ENCODE measurements at regions not wholly inside any gene's neighbourhood (a gene's known extent, or its start where the extent isn't known, plus 50 kb on each side); places are given as distances from the start of the nearest gene placed in this dataset.
"Not testable (repeated sequence)": the region's sequence is repeated elsewhere in the genome, so short reads cannot be mapped to it uniquely, and the experiment has no call there.

DNA sequence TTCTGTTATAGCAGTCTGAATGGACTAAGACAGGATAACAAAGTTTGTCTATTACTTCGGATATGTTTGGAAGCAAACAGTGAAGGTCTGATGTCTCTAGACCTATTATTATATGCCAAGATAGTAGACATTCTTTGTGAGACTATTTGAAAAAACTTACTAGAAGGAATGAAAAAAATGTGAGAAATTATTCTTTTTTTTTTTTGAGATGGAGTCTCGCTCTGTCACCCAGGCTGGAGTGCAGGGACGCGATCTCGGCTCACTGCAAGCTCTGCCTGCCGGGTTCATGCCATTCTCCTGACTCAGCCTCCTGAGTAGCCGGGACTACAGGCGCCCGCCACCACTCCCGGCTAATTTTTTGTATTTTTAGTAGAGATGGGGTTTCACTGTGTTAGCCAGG, 690.7 kb upstream of the SLC35B3 start:
- DNase-seq (ENCODE audit: low read depth): not testable (repeated sequence)

DNA sequence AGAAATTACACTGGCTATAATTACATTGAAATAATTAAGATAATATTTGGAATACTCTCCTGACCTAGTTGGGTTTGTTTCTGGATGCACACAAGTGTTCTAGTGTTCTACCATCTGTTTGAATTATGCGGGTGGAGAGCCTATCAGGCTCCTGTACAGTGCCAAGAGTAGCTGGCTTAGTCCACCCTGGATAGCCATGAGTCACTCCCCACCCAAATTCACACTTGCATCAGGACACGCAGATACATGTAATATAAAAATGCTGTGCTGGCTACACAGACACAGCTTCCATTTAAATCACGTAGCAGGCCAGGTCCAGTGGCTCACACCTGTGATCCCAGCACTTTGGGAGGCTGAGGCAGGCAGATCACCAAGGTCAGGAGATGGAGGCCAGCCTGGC, 686.2 kb upstream of the SLC35B3 start:
- no peak for DNase-seq (ENCODE audit: low read depth)

DNA sequence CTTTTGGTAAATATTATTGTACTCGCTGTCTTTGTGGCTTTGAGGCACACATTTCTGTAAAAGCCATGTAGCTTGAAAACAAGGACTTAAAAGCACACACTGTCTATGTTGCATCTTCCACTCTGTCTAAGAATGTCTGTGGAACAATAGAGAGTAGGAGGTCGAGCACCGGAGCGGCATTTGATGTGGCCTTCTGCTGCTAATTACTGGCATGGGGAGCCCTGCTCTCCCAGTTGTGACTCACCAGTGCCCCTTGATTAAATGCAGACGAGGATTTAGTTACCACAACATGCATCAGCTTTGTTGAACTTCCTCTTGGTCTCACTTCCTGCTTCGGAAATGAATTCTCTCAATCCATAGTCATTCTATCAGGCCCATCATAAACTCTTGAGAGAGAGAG, 680.7 kb upstream of the SLC35B3 start:
- no peak for DNase-seq (ENCODE audit: low read depth)

DNA sequence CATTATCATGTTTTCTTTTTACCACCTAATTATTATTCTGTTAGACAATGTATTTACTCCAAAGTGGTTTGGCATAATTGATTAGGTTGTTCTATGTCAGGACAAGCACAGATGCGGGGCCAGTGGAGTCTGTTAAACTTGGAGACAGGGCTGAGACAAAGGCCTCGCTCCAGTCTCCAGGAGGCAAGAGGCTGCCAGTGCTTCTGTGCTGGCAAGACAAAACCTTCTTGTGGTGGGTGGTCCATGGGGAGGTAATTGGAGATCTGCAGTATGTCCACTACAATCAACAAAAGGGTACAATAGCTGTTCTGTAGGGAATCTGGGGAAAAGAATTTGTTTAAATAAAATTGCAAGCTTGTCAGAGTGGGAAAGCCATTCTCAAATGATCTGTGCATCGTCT, 677.2 kb upstream of the SLC35B3 start:
- DNase-seq (ENCODE audit: low read depth): no peak

DNA sequence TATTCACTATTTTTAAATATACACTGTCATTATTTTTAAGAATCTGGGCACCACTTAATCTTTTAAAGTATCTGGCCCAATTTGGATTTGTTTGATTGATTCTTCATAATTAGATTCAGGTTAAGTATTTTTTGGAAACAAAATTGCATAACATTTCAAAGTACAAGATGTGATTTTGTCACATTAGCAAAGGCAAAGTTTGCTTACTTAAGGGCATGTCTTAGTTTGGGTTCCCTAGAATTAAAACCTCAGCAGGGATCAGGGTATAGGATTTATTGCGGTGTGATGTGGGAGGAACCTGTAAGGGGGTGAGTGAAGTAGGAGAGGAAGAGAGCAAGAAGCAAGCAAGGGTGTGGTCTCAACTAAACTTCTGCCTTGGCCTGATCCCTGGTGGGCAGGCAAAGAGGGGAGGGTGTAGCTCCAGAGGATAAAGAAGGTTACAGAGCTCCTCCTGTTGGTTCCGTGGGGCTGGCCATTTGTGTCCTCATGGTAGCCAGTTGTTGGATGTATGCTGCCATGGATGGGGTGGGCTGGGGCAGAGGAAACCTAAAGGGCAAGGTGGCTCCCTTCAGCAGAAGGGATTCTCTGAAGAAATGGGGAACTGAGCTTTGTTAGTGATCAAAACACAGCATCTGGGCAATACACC, 668.7 kb upstream of the SLC35B3 start:
- DNase-seq (ENCODE audit: low read depth): no peak

DNA sequence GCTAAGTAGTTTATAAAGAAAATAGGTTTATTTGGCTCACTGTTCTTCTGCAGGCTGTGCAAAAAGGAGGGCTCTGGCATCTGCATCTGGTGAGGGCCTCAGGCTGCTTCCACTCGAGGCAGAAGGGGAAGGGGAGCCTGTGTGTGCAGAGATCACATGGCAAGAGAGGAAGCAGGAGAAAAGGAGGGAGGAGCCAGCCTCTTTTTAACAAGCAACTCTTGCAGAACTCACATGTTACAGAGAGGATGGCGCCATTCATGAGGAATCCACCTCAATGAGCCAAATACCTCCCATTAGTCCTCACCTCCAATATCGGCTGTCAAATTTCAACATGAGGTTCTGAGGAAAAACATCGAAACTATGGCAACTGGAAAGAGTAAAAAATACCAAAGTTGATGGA, 666.6 kb upstream of the SLC35B3 start:
- no peak for DNase-seq (ENCODE audit: low read depth)

DNA sequence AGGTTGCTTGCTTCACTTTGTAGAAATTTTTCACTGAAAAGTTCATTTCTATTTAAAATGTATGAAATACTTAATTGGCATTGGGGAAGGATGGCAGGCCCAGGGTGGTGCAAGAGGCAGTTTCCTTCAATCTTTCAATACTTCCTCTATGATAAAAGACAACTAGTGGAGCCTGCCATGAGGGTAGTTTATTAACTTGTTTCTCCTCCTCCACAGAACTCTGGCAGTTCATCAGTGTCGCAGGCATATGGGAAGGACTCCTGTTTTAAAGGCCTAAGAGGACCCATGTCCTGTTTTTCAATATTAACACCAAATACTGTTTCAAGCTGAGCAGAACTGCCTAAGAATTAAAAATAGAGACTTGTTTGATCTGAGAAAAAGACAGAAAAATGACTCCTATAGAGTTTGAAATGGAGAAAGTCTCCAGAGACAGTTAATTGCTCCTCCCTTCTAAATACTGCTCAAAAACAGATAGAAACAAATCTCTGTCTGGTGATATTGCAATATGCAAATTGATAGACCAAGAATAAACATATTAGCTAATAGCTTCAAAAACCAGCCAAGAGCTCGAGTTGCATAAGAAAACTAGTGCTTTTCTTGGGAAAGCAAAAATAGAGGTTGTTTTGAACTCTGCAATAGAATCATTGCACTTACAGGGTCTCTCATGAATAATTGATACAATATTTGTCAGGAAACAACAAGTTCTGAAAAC, 665.7 kb upstream of the SLC35B3 start:
- DNase-seq (ENCODE audit: low read depth): no peak

DNA sequence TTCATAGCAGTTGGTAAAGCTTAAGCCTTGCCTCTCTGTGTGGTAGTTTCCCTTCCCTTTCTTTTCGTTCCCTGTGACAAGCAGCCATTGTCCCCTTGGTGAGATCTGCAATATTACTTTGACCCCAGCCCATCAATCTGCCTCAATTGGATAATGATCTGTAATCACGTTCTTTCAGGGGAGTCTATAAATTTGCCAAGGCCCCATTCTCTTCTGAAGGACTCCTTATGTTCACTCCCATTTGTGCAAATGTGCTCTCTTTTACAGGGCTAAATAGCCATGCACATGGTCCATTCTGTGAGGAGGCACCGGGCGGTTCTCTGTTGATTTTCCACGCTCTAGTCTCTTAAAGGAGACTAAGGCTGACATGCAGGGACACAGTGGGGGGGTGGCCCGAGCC, 660.4 kb upstream of the SLC35B3 start:
- no peak for DNase-seq (ENCODE audit: low read depth)

DNA sequence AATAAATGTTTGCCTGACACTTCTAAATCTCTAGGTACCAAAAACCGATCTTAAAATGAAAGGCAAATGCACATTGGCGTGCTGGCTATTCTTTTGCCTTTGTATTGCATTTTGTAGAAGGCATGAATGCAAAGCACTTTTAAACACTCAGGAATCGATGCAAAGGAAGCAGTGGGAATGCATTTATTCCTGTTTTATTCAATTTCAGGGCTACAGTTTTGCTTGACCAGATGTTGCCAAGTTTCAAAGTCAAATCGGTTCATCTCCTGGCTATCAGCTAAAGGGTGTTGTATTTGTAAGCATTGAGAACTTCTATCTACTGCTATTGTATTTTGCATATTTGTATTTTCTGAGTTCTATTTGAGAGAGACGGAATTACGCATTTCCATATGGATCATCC, 659.8 kb upstream of the SLC35B3 start:
- no peak for DNase-seq (ENCODE audit: low read depth)

DNA sequence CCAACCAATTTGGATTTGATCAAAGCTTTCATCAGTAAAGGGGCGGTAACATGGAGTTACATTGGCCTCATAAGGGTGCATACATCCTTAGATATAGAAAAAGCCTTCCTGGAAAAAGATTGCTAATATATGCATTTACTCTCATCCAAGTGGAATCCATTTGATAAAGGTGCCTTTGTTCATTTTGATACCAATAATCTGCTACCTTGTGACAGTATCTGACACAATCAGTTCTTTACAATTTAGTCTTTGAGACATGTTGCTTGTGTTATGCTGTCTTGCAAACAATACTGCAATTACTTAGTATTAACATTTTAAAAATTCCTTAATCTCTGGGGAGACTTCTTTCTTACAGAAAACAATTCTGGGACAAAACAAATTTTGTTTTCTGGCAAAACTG, 654.4 kb upstream of the SLC35B3 start:
- no peak for DNase-seq (ENCODE audit: low read depth)

DNA sequence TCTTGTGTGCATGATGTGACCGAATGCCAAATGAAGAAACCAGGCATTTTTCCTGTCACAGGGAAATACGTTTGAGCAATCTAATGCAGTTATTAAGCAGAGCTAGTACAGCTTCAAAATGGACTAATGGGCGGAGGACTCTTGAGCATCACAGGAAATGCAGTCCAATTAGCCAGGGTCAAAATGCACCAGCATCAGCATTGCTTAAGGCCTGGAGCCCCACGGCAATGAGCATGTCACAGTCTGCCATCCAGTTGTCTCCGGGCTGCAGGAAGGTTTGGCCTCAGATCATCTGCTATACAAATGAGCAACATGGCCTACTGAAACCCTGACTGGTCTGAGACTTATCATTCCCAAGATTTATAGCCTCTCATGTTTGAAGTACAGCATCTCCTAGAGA, 652.1 kb upstream of the SLC35B3 start:
- DNase-seq (ENCODE audit: low read depth): no peak

DNA sequence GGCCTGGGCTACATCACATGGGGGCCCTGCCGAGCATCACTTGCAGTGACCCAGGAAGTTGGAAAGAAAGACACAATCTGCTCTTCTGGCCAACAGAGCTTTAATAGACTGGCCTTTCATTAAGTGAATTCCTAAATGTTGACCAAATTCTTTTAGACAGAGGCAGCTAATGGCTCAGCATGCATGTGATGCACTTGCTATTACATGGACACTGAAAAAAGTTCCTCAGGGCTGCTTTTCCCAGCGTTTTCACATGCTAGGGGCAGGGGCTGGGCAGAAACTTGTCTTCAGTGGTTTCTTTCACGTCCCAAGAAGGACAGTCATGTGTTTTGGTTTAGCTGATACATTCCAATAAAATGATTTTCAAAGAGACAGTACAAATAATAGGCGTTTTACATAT, 651.0 kb upstream of the SLC35B3 start:
- DNase-seq (ENCODE audit: low read depth): no peak

DNA sequence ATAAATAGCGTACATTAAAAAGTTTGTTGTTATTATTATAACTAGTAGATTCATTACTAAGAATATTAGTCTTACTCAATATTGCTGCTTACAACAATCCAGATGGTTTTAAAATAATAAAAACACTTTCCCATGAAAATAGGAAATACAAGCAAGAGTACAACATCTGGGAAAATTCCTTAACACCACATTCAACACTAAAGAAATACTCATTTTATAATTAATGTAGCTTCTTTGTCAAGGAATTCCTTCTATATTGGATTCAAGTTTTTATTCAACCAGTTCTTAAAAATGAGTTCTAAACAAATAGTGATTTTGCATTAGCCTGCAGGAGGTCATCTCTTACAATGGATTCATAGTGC, 650.3 kb upstream of the SLC35B3 start:
- no peak for DNase-seq (ENCODE audit: low read depth)

DNA sequence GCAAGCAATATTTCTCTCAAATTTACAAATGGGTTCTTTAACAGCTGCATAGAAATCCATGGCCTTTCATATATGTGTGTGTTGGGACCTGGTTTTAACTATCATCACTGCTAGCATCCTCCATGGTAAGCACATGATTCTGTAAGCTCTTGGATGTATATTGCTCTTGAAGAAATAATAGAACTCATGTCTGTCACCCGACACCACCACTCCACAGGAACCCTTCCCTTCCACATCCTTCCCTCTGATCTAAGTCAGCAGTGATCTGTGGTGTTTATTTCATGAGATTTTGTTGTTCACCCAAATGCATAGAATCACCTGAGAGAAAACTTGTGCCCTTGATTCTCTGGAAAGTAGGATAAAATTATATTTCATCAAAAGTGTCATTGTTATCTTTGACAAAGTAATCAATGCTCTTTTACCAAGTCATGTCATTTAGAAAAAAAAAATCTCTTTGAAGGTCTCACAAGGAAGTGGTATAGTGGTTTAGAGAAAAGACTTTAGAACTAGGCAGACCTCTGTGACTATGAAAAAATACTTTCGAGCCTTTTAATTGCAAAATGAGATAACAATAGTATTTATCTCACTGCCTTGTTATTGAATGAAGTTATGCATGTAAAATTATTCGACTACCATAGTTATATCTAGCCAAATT, 649.8 kb upstream of the SLC35B3 start:
- DNase-seq (ENCODE audit: low read depth): no peak

DNA sequence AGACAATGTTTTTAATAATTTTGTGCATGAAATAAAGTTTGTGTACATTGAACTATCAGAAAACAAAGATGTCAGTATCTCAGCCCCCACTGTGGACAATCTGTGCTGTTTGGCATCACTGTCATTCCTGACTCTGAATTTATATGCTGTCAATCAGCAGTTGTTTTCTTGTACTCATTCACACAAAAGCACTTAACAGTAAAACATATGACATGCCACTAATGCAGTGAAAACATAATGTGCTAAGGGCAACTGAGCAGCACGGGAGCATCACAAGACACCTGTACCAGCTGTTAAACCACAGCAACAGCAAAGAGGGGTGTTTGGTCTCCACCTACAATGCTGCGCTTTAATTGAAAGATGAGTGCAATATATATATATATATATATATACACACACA, 647.8 kb upstream of the SLC35B3 start:
- DNase-seq (ENCODE audit: low read depth): no peak

DNA sequence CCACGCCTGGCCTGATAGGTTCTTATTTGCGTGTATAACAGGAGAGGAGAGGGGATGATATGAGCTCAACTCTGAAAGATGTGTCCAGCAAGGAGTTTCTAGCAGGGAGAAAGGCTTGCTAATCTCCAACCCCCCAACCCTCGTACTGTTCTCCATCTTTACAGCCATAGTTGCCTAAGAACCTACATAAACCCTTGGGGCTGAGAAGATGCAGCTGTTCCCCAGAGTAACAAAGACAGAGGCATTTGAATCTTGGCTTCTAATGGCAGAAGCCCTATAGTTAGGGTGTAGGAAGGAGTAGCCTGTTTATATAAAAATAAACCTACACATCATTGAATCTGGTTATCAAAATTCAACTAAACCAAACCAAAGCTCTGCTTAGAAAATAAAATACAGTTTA, 631.4 kb upstream of the SLC35B3 start:
- no peak for DNase-seq (ENCODE audit: low read depth)

DNA sequence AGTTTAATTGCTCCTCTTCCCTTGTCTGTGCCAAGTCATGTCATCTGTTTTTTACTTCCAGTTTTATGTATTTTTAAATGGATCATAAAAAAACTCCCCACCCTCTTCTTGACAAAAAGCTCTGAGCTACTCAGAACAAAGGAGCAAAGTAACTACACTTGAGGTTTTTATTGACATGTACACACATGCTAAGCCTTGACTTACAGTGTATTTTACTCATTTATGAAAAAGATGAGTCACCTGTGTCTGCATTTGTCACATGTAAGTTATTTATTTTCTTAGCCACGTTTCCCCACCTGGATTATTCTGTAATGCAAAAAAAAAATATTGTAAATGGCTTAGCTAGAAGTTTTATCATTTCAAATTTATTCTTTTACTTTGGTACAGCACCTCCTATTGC, 628.8 kb upstream of the SLC35B3 start:
- DNase-seq (ENCODE audit: low read depth): no peak

DNA sequence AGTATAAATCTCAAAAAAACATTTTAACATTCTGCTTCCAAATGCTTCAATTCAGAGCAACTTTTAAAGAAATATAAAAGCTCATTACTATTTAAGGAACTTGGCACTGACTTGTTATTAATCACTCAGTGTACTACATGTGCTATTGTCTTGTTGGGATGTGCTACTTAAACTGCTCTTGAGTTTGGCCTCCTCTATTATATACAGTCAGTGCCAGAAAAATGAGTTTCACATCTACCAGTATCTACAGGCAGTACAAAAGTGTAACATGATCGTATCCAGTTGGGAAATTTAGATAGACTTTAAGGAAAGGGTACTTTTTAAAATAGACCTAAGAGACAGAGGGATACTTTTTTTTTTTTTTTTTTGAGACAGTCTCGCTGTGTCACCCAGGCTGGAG, 627.3 kb upstream of the SLC35B3 start:
- no peak for DNase-seq (ENCODE audit: low read depth)

DNA sequence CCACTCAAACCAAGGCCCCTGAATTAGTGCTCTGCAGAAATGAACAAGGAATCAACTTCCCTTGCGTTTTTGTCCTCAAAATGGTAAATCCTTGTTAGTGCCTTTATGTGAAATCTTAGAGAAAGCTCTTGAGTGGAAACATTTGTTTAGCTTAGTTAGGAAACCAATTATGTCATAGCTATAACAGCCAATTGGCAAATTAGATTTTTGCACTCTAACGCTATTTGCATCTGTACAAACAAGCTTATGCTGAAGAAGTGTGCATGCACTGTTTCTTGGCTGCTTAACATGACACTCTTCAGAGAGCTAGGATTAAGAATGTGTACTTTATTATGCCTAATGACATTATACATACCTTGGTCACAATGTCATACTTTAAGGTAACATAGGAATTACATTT, 622.6 kb upstream of the SLC35B3 start:
- no peak for DNase-seq (ENCODE audit: low read depth)

DNA sequence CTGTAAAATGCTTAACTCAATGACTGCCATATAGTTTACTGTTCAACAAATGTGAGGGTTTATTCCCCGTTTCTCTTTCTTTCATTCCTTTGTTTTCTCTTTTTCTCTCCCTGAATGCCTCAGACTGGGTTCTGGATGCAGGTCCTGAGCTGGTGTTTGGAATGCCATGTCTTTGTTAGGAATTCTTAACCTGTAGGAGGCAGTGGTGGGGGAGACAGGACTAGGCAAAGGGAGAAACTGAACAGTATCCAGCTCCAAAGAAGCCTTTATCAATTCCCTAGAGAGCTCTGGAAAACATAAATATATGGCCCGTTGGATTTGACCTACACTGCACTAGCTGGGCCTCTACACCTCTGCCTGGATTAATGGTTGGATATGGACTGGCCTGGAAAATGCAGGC, 621.2 kb upstream of the SLC35B3 start:
- no peak for DNase-seq (ENCODE audit: low read depth)

DNA sequence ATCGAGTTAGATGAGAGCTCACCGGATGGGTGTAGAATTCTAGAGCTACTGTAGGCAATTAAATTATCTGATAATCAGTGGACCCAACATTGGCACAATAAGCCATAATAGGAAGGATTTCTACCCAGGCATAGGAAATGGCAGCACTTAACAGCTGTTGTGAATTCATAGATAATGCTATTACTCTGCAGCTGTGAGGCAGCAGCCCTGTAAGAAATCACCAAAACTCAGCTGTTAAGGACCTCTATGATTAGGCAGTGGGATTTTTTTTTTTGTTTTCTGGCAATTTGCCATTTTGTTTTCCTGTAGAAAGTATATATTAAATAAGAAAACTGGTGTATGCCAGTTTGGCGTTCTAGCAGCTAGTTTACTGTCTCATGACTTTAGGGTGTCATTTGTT, 609.1 kb upstream of the SLC35B3 start:
- no peak for DNase-seq (ENCODE audit: low read depth)

DNA sequence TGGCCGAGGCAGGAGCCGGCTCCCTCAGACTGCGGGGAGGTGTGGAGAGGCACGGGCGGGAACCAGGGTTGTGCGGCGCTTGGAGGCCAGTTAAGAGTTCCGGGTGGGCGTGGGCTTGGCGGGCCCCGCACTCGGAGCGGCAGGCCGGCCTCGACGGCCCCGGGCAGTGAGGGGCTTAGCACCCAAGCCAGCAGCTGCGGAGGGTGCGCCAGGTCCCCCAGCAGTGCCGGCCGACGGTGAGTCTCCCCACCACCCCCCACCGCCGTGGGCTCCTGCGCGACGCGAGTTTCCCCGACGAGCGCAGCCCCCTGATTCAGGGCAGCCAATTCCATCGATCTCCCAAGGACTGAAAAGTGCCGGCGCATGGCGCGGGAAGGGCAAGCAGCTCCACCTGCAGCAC, 605.4 kb upstream of the SLC35B3 start:
- DNase-seq (ENCODE audit: low read depth): no peak

DNA sequence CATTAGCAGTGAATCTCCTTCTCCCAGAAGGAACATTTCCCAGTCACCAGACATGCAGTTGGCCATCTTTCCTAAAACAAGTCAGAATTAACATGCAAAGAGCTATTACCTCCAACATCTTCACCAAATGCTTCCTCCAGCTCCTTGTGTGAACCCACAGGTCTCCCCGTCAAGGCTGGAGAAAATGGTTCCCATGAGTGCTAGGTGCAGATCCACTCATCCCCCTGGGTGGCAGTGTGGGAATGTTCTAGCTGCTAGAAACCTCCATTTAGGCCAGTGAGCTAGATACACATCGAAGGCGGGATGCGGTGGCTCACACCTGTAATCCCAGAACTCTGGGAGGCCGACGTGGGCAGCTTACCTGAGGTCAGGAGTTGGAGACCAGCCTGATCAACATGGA, 603.9 kb upstream of the SLC35B3 start:
- DNase-seq (ENCODE audit: low read depth): no peak

DNA sequence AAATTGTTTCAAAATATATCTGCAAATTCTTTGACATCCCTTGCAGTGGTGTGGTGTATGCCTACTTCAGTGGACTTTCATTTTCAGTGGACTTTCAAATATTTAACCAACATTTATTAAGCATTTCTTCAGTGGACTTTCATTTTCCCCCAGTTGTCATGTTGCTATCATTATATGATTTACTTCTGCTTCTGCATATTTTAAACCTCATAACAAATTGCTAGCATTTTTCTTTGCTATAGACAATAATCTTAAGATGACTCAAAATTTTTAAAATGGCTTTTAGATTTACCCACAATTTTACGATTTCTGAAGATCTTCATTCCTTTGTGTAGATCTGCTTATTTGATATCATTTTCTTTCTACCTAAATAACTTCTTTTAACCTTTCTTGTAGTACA, 592.7 kb upstream of the SLC35B3 start:
- DNase-seq (ENCODE audit: low read depth): no peak
